RWPE1 (cell line): ENCODE measurements at regions not wholly inside any gene's neighbourhood (a gene's known extent, or its start where the extent isn't known, plus 50 kb on each side); places are given as distances from the start of the nearest gene placed in this dataset.

Source experiments
- CTCF ChIA-PET: fragments of 350-600 bp; sonication (Branson Sonifier 250); formaldehyde crosslinking; extraction: SDS; loops from one replicate; lab custom pipeline; 2021; lab: Yijun Ruan, JAX
- POLR2A ChIA-PET: fragments of 400-600 bp; formaldehyde crosslinking; extraction: SDS; loops from one replicate; lab custom pipeline; 2020; ENCODE audit warnings: antibody characterized with exemption; ENCODE audit not compliant: low non-redundant PET; lab: Yijun Ruan, JAX
- DNase-seq: peaks from one replicate; pipeline ENCODE4 v3.0.0; 2012; ENCODE audit warnings: low spot score
- H3K27ac ChIP-seq: fragments of 450-650 bp; 2 replicates; pipeline ENCODE4 v1.5.1; 2017
- TF ChIP-seq, protein P1 (sequence below): fragments of 450-650 bp; conservative IDR thresholded peaks from 2 replicates; pipeline ENCODE4 v1.5.1; 2017; ENCODE audit warnings: low read depth, mild to moderate bottlenecking

DNA sequence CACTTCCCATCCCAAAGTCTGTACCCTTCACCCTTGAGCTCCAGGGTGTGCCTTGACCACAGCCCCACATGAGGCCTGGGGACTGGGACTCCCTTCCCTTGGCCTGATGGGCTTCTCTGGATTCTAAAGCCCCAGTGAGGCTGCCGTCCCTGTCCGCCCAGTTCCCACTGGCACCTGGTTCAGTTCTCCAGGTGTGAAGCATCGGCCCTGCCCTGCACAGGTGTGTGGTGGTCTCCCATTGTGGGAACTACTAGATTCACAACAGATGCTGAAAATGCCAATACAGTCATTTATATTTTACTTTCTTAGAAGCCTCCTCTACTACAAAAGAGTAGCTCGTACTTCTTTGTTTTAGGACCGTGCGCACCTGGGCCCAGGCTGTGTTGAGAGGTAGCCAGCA is 72.8 kb downstream of the TTLL2 start:
- no peak for DNase-seq
- no peak overlapping the region for H3K27ac ChIP-seq
- ChIA-PET POLR2A (no interaction called here), CTCF (no interaction called here)
- TF ChIP-seq, protein P1, sequence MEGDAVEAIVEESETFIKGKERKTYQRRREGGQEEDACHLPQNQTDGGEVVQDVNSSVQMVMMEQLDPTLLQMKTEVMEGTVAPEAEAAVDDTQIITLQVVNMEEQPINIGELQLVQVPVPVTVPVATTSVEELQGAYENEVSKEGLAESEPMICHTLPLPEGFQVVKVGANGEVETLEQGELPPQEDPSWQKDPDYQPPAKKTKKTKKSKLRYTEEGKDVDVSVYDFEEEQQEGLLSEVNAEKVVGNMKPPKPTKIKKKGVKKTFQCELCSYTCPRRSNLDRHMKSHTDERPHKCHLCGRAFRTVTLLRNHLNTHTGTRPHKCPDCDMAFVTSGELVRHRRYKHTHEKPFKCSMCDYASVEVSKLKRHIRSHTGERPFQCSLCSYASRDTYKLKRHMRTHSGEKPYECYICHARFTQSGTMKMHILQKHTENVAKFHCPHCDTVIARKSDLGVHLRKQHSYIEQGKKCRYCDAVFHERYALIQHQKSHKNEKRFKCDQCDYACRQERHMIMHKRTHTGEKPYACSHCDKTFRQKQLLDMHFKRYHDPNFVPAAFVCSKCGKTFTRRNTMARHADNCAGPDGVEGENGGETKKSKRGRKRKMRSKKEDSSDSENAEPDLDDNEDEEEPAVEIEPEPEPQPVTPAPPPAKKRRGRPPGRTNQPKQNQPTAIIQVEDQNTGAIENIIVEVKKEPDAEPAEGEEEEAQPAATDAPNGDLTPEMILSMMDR: no peak

DNA sequence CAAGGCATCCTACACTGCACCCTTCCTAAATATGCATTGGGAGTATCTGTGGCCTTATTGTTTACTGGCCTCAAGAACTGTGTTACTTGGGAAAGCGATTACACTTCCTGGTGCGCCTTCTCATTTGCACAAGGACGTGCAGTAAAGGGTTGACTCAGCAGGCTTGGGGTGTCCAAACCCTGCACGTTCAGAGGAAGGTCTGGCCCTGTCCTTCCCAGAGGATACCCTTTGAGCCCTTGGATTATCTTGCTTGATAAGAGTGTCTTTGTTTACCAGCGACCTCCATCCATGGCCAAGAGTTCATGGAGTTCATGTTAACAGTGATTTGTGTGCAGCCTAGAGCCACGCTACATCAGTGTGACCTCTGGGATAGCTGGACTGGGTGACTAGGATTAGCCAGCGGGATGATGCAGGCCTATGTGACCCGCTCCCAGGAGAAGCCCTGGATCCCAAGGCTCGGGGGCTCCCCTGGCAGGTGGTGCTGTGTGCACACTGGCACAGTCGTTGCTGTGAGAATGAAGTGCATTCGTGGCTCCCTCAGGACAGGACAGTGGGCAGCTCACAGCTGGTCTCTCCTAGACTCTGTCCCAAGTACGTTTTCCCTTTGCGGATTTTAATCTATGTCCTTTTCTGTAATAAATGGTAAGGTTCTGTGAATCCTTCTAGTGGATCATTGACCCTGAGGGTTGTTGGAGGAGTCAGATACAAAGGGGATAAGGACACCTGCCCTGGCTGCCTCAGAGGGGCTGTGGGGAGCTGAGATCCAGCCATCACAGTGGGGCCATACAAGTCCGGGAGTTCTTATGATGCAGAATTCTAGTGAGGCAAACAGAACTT is 73.5 kb downstream of the TTLL2 start:
- H3K27ac ChIP-seq: no peak overlapping the region
- DNase-seq: no peak
- TF ChIP-seq, protein P1: no peak
- POLR2A ChIA-PET: no interaction called here
- CTCF ChIA-PET: no interaction called here

DNA sequence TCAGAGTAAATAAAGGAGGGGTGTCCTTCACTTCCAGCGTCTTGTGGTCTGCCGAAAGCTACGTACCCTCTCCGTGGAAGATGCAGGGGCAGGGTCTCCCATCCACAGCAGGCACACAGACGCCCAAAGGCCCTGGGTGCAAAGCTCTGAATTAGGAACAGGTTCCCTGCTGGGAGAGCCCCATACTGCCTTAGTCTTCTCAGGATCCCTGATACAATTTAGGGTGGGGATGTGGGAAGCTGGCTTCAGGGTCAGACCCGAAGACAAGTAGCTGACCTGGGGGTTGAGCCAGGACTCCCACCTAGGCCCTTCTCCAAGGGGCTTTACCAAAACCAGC is 74.1 kb downstream of the TTLL2 start:
- ChIA-PET CTCF (no interaction called here), POLR2A (no interaction called here)
- TF ChIP-seq, protein P1: no peak
- no peak for DNase-seq
- no peak overlapping the region for H3K27ac ChIP-seq

DNA sequence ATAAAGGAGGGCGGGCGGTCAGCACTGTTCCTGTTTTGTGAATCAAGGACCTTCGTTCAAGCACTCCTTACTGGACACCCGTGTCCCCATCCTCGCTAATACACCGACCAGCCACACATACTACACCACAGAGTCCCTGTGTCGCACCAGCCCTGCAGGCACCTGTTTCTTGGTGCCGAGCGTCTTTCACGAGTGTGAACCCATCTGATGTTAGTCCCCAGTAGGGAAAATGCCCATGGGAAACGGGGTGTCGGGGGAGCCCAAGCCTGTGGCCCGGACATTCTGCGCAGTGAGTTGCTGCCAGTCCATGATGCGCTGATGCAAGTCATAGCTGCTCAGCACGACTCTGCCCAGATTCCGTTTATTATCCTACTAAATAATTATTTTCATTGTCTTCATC is 74.7 kb downstream of the TTLL2 start:
- CTCF ChIA-PET: interaction anchor here (0.7 kb wide), 1 partner anchor 853 kb away, joined by 3 read pairs; no protein-coding TSS in a partner anchor
- POLR2A ChIA-PET: no interaction called here
- H3K27ac ChIP-seq: no peak overlapping the region
- TF ChIP-seq, protein P1: no peak
- no peak for DNase-seq

DNA sequence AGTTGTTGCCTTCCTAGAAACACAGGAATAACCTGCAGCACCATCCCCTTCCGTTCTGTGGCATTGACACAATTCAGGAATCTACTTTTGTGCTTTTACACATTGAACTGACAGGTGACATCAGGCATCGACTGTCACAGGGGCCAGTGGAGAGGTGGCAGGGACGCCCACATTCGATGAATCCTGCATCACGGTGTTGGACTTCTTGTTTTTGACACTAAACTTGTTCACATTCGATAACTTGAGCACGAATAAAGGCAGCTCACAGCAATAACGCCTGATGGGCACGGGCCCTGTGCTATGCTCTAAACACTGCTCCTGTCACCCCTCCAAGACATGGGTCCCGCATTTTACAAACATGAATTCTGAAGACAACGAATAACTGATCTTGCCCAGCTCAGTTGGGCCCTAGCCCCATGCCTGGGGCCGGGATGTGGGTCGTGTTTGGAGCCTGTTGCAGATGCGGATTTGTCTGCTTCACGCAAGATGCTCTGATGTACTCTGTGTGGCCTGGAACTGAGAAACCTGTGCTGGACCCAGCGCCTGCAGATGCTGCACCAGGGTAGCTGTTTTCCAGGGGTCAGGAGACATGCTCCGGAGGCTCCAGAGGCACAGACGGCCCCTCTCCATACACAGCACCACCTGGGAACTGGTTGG is 75.7 kb downstream of the TTLL2 start:
- ChIA-PET CTCF (interaction anchor here (0.6 kb wide), 1 partner anchor 475 kb away, joined by 3 read pairs; no protein-coding TSS in a partner anchor), POLR2A (no interaction called here)
- H3K27ac ChIP-seq: no peak overlapping the region
- no peak for DNase-seq
- TF ChIP-seq, protein P1: no peak

DNA sequence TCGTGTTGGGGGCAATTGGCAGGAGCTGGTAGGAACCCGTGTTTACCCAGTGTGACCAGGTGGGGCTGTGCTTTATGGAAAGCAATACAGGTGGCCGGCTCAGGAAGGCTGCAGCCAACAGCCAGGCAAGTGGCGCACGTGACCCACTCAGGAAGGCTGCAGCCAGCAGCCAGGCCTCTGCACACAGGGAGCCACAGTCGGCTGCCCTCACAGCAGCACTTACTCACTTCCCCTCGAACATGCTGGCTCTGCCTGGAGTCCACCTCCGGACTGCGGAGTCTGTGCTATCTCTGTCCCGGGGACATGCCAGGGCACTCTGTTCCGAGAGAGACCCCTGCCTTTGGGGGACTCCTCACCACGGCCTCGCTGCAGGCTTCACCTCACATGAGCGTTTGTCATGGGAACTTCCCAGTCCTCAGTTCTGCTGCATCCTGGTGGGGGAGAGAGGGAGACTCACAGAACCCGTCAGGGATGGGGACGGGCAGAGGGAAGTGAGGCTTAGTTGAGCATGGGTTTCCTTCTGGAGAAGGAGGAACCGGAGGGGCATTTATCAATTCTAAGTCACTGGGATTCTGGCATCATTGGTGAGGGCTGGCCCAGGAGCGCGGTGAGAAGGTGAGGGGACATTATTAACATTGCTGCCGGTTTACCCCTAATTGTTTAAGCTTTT is 76.8 kb downstream of the TTLL2 start:
- TF ChIP-seq, protein P1: no peak
- DNase-seq: no peak
- CTCF ChIA-PET: no interaction called here
- H3K27ac ChIP-seq: no peak overlapping the region
- POLR2A ChIA-PET: no interaction called here
